GM18867 (cell line): ENCODE measurements at regions not wholly inside any gene's neighbourhood (a gene's known extent, or its start where the extent isn't known, plus 50 kb on each side); places are given as distances from the start of the nearest gene placed in this dataset.

Experiments
- ATAC-seq: cut with Tn5 transposase; IDR thresholded peaks from one replicate; pipeline ENCODE4 v1.9.1; 2021; ENCODE audit warnings: mild to moderate bottlenecking, moderate library complexity; ENCODE audit not compliant: unreplicated experiment

GRCh38 chr15:93223803-93224202 is 134.8 kb upstream of the RGMA start:
- ATAC-seq: no peak

- no peak for ATAC-seq
Observed at GRCh38 chr15:93221759-93222158, 132.7 kb upstream of the RGMA start.

GRCh38 chr15:93219859-93220420 is 130.9 kb upstream of the RGMA start:
- no peak for ATAC-seq

- no peak for ATAC-seq
Observed at GRCh38 chr15:93217343-93217742, 128.3 kb upstream of the RGMA start.

GRCh38 chr15:93214106-93214505 is 125.1 kb upstream of the RGMA start:
- ATAC-seq: no peak

- no peak for ATAC-seq
Observed at GRCh38 chr15:93213281-93213680, 124.3 kb upstream of the RGMA start.

- no peak for ATAC-seq
Observed at GRCh38 chr15:93212578-93212977, 123.6 kb upstream of the RGMA start.

- ATAC-seq: no peak
Observed at GRCh38 chr15:93210995-93211394, 122.0 kb upstream of the RGMA start.

- no peak for ATAC-seq
Observed at GRCh38 chr15:93209690-93210445, 120.9 kb upstream of the RGMA start.

GRCh38 chr15:93206893-93207292 is 117.9 kb upstream of the RGMA start:
- ATAC-seq: no peak

- ATAC-seq: no peak
Observed at GRCh38 chr15:93205413-93205812, 116.4 kb upstream of the RGMA start.

GRCh38 chr15:93203036-93203435 is 114.0 kb upstream of the RGMA start:
- ATAC-seq: no peak

GRCh38 chr15:93202405-93202804 is 113.4 kb upstream of the RGMA start:
- no peak for ATAC-seq

- ATAC-seq: no peak
Observed at GRCh38 chr15:93201940-93202339, 112.9 kb upstream of the RGMA start.

- ATAC-seq: no peak
Observed at GRCh38 chr15:93200837-93201226, 111.8 kb upstream of the RGMA start.

GRCh38 chr15:93200081-93200836 is 111.2 kb upstream of the RGMA start:
- no peak for ATAC-seq

- no peak for ATAC-seq
Observed at GRCh38 chr15:93196135-93196670, 107.2 kb upstream of the RGMA start.

- ATAC-seq: no peak
Observed at GRCh38 chr15:93195109-93195508, 106.1 kb upstream of the RGMA start.

GRCh38 chr15:93190238-93190637 is 101.2 kb upstream of the RGMA start:
- ATAC-seq: no peak

- no peak for ATAC-seq
Observed at GRCh38 chr15:93189561-93189960, 100.5 kb upstream of the RGMA start.

- no peak for ATAC-seq
Observed at GRCh38 chr15:93188236-93188635, 99.2 kb upstream of the RGMA start.

GRCh38 chr15:93185796-93186195 is 96.8 kb upstream of the RGMA start:
- ATAC-seq: no peak
